Astrocyte of the cerebellum (primary cell): ENCODE measurements at regions not wholly inside any gene's neighbourhood (a gene's known extent, or its start where the extent isn't known, plus 50 kb on each side); places are given as distances from the start of the nearest gene placed in this dataset.
"Not testable (repeated sequence)": the region's sequence is repeated elsewhere in the genome, so short reads cannot be mapped to it uniquely, and the experiment has no call there.

Experiments
- DNase-seq: peaks from one replicate; pipeline ENCODE4 v3.0.0-alpha.2; 2011; ENCODE audit warnings: low read depth
- H3K4me3 ChIP-seq: 2 replicates; pipeline ENCODE4 v1.5.1; 2011; ENCODE audit warnings: mild to moderate bottlenecking, low read depth, low read length, moderate library complexity
- in situ Hi-C: cut with HindIII; loops from 2 replicates; pipeline ENCODE4 v1.10.0; 2017; ENCODE audit warnings: low sequenced_read_pairs
- TF ChIP-seq, protein P1 (sequence below): IDR thresholded peaks from 2 replicates; pipeline ENCODE4 v1.5.1; 2012; ENCODE audit warnings: low read length, low read depth, moderate library complexity, mild to moderate bottlenecking; ENCODE audit errors: missing control alignments

DNA sequence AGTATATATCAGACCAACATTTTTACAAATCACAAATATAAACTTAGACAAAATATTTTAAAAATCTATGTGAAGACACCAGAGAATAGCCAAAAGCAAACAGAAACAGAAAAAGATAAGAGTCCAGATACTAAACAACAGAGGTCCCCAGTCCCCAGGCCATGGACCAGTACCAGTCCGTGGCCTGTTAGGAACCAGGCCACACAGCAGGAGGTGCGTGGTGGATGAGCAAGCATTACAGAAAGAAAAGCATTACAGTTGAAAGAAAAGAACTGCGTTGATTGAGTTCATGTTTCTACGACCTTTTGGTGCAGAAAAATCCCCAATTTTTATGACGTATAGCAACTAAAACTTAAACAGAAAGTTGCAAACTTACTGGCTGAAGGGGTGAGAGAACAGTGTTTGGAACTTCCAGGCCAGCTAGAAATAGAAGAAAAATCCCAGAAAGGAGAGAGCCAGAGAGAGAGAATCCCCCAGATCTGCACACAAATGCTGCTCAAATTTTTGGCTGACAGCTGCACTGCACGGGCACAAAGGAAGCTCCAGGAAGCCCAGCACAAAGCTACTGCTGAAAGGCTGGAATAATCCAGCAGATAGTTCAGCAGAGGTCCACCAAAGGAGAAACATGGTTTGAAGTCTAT is 159.6 kb upstream of the C14orf180 start:
- no peak for DNase-seq
- TF ChIP-seq, protein P1, sequence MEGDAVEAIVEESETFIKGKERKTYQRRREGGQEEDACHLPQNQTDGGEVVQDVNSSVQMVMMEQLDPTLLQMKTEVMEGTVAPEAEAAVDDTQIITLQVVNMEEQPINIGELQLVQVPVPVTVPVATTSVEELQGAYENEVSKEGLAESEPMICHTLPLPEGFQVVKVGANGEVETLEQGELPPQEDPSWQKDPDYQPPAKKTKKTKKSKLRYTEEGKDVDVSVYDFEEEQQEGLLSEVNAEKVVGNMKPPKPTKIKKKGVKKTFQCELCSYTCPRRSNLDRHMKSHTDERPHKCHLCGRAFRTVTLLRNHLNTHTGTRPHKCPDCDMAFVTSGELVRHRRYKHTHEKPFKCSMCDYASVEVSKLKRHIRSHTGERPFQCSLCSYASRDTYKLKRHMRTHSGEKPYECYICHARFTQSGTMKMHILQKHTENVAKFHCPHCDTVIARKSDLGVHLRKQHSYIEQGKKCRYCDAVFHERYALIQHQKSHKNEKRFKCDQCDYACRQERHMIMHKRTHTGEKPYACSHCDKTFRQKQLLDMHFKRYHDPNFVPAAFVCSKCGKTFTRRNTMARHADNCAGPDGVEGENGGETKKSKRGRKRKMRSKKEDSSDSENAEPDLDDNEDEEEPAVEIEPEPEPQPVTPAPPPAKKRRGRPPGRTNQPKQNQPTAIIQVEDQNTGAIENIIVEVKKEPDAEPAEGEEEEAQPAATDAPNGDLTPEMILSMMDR: no peak
- H3K4me3 ChIP-seq: no peak overlapping the region
- in situ Hi-C loops: no loop called here

- H3K4me3 ChIP-seq, in situ Hi-C loops, DNase-seq: not testable (repeated sequence)
Observed at GRCh38 chr14:104420523-104420922, 159.0 kb upstream of the C14orf180 start.

- TF ChIP-seq, protein P1: no peak
- DNase-seq: no peak
- no peak overlapping the region for H3K4me3 ChIP-seq
- in situ Hi-C loops: no loop called here
Observed at GRCh38 chr14:104420990-104421389, 158.6 kb upstream of the C14orf180 start.

DNA sequence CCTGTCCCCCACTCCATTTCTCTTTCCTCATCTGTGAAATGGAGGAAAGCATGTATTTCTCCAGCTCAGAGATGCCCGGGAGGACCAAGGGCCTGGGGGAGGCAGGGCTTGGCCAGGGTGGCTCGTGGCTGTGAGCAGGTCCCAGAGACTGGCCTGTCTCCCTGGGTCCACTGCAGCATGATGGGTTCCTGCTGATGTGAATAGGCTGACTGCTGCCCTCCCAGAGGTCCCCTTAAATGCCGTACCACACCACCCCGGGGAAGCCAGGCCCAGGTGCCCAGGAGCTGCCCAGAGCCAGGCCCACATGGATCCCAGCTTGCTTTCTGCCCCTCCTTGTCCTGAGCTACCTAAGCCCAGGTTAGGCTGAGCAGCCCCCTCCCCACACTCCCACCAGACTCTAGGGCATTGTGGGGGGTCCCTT is 158.2 kb upstream of the C14orf180 start:
- in situ Hi-C loops: no loop called here
- DNase-seq: no peak
- no peak overlapping the region for H3K4me3 ChIP-seq
- TF ChIP-seq, protein P1: no peak

DNA sequence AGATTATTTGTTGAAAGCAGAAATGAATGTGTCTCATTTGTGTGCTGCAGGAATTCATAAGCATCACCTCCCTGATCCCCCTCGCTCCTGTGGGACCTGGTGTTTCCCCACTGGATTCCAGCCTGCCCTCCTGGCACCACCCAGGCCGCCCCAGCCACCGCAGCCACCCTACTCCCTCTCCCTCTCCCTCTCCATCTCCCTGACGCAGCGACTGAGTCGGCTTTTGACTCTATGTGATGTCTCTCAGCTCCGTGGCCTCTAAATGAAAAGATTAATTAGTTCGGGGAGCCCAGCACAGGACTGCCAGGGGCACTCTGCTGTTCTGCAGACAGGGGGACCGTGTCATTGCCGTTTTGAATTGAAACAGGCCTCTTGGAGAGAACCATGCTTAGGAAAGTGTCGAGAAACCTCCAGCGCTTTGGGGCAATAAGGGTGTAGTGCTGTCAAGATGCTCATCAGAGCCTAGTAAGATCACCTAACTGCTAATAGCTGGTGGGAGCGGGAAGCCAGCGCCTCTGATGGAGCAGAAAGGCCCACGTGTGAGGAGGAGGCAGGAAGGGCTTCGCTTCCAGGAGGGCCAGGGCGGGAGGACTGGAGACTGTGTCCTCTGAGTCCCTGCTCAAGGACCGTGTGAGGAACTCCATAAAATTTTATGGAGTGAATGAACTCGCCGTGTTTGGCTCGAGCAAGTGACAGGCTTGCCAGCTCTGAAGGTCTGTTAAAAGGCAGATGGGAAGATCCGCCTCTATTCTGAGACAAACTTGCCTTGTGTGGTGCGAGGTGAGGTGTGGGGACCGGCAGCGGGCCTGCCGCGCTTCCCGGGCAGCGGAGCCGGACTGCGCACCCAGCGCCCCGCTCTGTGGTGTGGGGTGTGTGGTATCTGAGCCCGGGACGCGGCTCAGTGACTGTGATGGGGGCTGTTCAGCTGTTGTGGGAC is 157.4 kb upstream of the C14orf180 start:
- in situ Hi-C loops: no loop called here
- TF ChIP-seq, protein P1: no peak
- no peak for DNase-seq
- no peak overlapping the region for H3K4me3 ChIP-seq

DNA sequence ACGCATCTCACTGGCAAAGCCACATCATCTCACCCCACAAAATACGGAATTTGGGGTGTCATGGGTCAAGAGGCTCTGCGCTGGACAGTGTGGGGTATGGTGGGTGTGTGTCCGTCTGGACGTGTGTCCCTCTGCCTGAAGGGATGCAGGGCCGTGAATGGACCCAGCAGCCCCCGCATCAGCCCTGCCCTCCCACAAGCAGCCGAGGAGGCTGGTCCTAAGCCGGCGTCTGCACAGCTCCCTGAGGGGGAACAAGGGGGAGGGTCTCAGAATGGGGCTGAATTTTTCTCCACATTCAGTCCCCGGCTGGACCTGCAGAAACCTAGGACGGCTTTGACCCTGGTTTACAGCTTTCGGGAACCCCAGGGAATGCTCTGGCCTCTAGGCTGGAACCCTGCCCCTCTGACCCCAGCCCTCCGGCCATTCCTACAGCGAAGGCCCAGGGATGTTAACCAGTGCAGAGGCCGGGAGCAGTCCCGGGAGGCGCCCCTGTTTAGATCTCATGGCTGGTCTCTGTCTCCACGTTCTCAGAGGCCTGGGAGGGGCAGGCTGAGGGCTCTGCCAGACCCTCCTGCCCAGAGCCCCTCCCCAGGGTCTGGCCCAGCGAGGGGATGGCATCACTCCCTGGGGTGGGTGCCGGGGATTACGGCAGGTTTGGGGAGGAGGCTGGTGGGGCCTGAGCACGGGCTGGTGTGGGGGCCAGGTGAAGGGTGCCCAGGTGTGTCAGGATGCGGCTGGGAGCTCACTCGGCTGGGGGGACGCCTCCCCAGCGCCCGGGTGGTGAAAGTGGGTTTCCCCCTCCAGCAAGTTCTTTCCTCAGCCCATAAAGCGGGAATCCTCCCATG is 156.5 kb upstream of the C14orf180 start:
- in situ Hi-C loops: no loop called here
- H3K4me3 ChIP-seq: no peak overlapping the region

More for the DNA sequence above, 156.5 kb upstream of the C14orf180 start:
- DNase-seq: no peak
- TF ChIP-seq, protein P1: no peak
